DOHH2 (cell line): ENCODE measurements at regions not wholly inside any gene's neighbourhood (a gene's known extent, or its start where the extent isn't known, plus 50 kb on each side); places are given as distances from the start of the nearest gene placed in this dataset.

Experiments used
- H3F3A ChIP-seq: fragments of 200-600 bp; sonication (generic), shearing (Covaris generic); 2 replicates; pipeline ENCODE4 v1.6.0; 2016; ENCODE audit warnings: antibody characterized with exemption, mild to moderate bottlenecking; ENCODE audit not compliant: control insufficient read depth, insufficient read depth
- H3K27ac ChIP-seq: fragments of 200-600 bp; sonication (generic); 2 replicates; pipeline ENCODE4 v1.5.1; 2014; ENCODE audit warnings: low read depth, mild to moderate bottlenecking, low read length, moderate library complexity
- H3K27me3 ChIP-seq: fragments of 200-600 bp; sonication (generic); 2 replicates; pipeline ENCODE4 v1.6.1; 2014; ENCODE audit warnings: mild to moderate bottlenecking, low read length, mixed read lengths; ENCODE audit not compliant: control insufficient read depth
- H3K36me3 ChIP-seq: fragments of 200-600 bp; sonication (generic); 2 replicates; pipeline ENCODE4 v1.6.1; 2014; ENCODE audit warnings: mild to moderate bottlenecking, low read length, moderate library complexity, mixed read lengths; ENCODE audit not compliant: control insufficient read depth
- H3K4me1 ChIP-seq: fragments of 200-600 bp; sonication (generic); 2 replicates; pipeline ENCODE4 v1.6.1; 2014; ENCODE audit warnings: mild to moderate bottlenecking, low read length, mixed read lengths; ENCODE audit not compliant: control insufficient read depth
- H3K4me2 ChIP-seq: fragments of 200-600 bp; sonication (generic); 2 replicates; pipeline ENCODE4 v1.6.0; 2014; ENCODE audit warnings: mild to moderate bottlenecking, low read length, moderate library complexity
- H3K4me3 ChIP-seq: fragments of 200-600 bp; sonication (generic); 2 replicates; pipeline ENCODE4 v1.5.1; 2014; ENCODE audit warnings: mild to moderate bottlenecking, low read length, mixed read lengths
- H3K79me2 ChIP-seq: fragments of 200-600 bp; sonication (generic); 2 replicates; pipeline ENCODE4 v1.6.1; 2014; ENCODE audit warnings: mild to moderate bottlenecking, low read length, mixed read lengths; ENCODE audit not compliant: control insufficient read depth
- H3K9me2 ChIP-seq: fragments of 200-600 bp; sonication (generic); replicated peaks from 2 replicates; pipeline ENCODE4 v1.6.1; 2014; ENCODE audit warnings: mild to moderate bottlenecking, low read length, mixed read lengths; ENCODE audit not compliant: control insufficient read depth
- H3K9me3 ChIP-seq: fragments of 200-600 bp; sonication (generic); 2 replicates; pipeline ENCODE4 v1.6.1; 2014; ENCODE audit warnings: antibody characterized with exemption, low read length, mixed read lengths; ENCODE audit not compliant: control insufficient read depth, insufficient read depth
- H4K20me1 ChIP-seq: fragments of 200-600 bp; sonication (generic); 2 replicates; pipeline ENCODE4 v1.6.0; 2014; ENCODE audit warnings: low read depth, mild to moderate bottlenecking, antibody characterized with exemption, low read length, moderate library complexity; ENCODE audit not compliant: control insufficient read depth, insufficient read depth
- CTCF ChIP-seq: fragments of 200-600 bp; sonication (generic); IDR thresholded peaks from one replicate; pipeline ENCODE4 v1.5.1; 2014; ENCODE audit warnings: antibody characterized with exemption, mild to moderate bottlenecking, low read depth, low read length; ENCODE audit not compliant: poor library complexity, severe bottlenecking
- EZH2phosphoT487 ChIP-seq: fragments of 200-600 bp; sonication (generic); IDR thresholded peaks from 2 replicates; pipeline ENCODE4 v1.6.1; 2017; ENCODE audit warnings: borderline replicate concordance, mild to moderate bottlenecking, antibody characterized with exemption, low read length, moderate library complexity, mixed read lengths

DNA sequence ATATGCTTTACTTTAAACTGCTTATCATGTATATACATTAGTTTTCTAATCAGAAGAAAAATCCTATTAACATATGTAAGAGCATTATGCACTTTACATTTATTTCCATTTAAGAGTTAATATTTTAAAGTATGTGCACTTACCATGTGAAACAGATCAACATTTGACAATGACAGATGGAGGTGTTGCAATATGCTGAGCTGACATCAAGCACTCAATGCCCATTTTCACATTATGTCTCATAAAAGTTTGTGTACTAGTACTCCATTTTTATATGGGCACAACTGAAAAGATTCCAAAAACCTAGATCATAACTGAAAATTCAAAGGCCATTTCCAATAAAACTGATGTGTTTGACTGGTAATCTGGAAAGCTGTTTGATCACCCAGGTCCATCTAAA is 420.9 kb upstream of the SOX9 start:
- Histone ChIP-seq H3K9me2 (no peaks in the 10 kb centered on the region), H3K4me1 (no peaks in the 10 kb centered on the region), H3K79me2 (no peaks in the 10 kb centered on the region), H3K36me3 (no peaks in the 10 kb centered on the region), H3K27me3 (no peaks in the 10 kb centered on the region), H3K27ac (no peak overlapping the region), H4K20me1 (no peaks in the 10 kb centered on the region), H3F3A (no peaks in the 10 kb centered on the region), H3K9me3 (no peaks in the 10 kb centered on the region), H3K4me2 (no peak overlapping the region), H3K4me3 (no peak overlapping the region)
- TF ChIP-seq CTCF (no peak), EZH2phosphoT487 (no peak)

- no peaks in the 10 kb centered on the region for H3K9me2 ChIP-seq
- H3F3A ChIP-seq: no peaks in the 10 kb centered on the region
- H3K27ac ChIP-seq: no peak overlapping the region
- no peak overlapping the region for H3K4me2 ChIP-seq
- no peaks in the 10 kb centered on the region for H4K20me1 ChIP-seq
- H3K36me3 ChIP-seq: no peaks in the 10 kb centered on the region
- H3K79me2 ChIP-seq: no peaks in the 10 kb centered on the region
- no peak overlapping the region for H3K4me3 ChIP-seq
- H3K9me3 ChIP-seq: no peaks in the 10 kb centered on the region
- no peaks in the 10 kb centered on the region for H3K27me3 ChIP-seq
- no peaks in the 10 kb centered on the region for H3K4me1 ChIP-seq
- TF ChIP-seq EZH2phosphoT487 (no peak), CTCF (no peak)
Observed at GRCh38 chr17:71703701-71704100, 417.1 kb upstream of the SOX9 start.

DNA sequence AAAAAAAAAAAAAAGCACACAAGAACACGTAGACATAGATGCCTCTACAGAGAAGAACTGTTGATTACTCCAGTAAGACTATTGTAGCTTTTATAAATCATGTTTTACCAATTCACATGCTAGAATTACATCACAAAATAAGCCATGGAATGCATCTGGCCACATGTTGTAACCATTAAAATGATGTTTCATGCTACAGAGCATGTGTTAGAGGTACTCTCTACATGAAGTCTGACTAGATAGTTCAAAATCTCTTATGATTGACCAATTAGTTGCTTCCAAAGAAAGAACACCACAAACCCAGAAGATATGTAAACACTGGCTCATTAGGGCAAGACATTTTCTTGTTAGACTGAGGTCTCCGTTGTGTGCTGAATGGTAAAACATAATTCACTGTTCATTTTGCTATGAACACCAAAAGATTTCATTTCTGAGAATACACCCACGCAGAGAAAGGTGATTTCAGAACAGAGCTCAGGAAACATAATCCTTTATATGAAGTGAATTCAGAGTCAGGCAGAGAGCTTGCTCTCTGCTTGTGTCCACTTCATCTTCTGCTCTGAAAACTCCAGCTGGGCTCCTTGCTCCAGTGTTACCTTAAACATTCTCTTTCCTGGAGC is 411.4 kb upstream of the SOX9 start:
- Histone ChIP-seq H3K4me3 (no peak overlapping the region), H3K36me3 (no peaks in the 10 kb centered on the region), H3K9me3 (no peaks in the 10 kb centered on the region), H3K4me1 (no peaks in the 10 kb centered on the region), H3K9me2 (no peaks in the 10 kb centered on the region), H3K27me3 (no peaks in the 10 kb centered on the region), H3K4me2 (no peak overlapping the region), H4K20me1 (no peaks in the 10 kb centered on the region), H3F3A (no peaks in the 10 kb centered on the region), H3K27ac (no peak overlapping the region), H3K79me2 (no peaks in the 10 kb centered on the region)
- no peak for TF ChIP-seq EZH2phosphoT487
- no peak for TF ChIP-seq CTCF
